ENCODE measurements at regions not wholly inside any gene's neighbourhood (a gene's known extent, or its start where the extent isn't known, plus 50 kb on each side); places are given as distances from the start of the nearest gene placed in this dataset.

GRCh38 chr11:42390116-42390515 lies 921.7 kb upstream of the API5 start:
- TF ChIP-seq EZH2phosphoT487 (IDR thresholded peaks at IDR 0.05; ENCODE audit: borderline replicate concordance, low read length) (no peak), CTCF (IDR thresholded peaks at IDR 0.05; ENCODE audit: low read depth, low read length, poor library complexity, severe bottlenecking) (no peak)

All from DOHH2 (cell line).